HG03571 (cell line): ENCODE measurements at regions not wholly inside any gene's neighbourhood (a gene's known extent, or its start where the extent isn't known, plus 50 kb on each side); places are given as distances from the start of the nearest gene placed in this dataset.
A peak's percentile ranks its signal among the peaks of the same experiment; 100 is the strongest.
"Not testable (repeated sequence)": the region's sequence is repeated elsewhere in the genome, so short reads cannot be mapped to it uniquely, and the experiment has no call there.

Experiments used
- ATAC-seq: cut with Tn5 transposase; IDR thresholded peaks from one replicate; pipeline ENCODE4 v1.9.1; 2021; ENCODE audit not compliant: unreplicated experiment

- ATAC-seq = no peak
Measured at GRCh38 chr3:519026-519425, 322.5 kb downstream of the CHL1 start.

- no peak for ATAC-seq
Measured at GRCh38 chr3:522888-523287, 326.3 kb downstream of the CHL1 start.

- ATAC-seq = no peak
Measured at GRCh38 chr3:525415-525814, 328.9 kb downstream of the CHL1 start.

GRCh38 chr3:535566-536416 lies 339.2 kb downstream of the CHL1 start:
- no peak for ATAC-seq

GRCh38 chr3:536417-536813 lies 339.9 kb downstream of the CHL1 start:
- ATAC-seq = no peak

- no peak for ATAC-seq
Measured at GRCh38 chr3:541062-541801, 344.7 kb downstream of the CHL1 start.

- ATAC-seq = no peak
Measured at GRCh38 chr3:542021-542420, 345.5 kb downstream of the CHL1 start.

- ATAC-seq = no peak
Measured at GRCh38 chr3:549636-550035, 353.1 kb downstream of the CHL1 start.

- no peak for ATAC-seq
Measured at GRCh38 chr3:550471-550870, 353.9 kb downstream of the CHL1 start.

GRCh38 chr3:557972-558371 lies 361.4 kb downstream of the CHL1 start:
- ATAC-seq = peak; percentile 91

- ATAC-seq = no peak
Measured at GRCh38 chr3:567488-568185, 371.1 kb downstream of the CHL1 start.

- ATAC-seq = not testable (repeated sequence)
Measured at GRCh38 chr3:579529-579928, 383.0 kb downstream of the CHL1 start.

GRCh38 chr3:589066-589465 lies 392.5 kb downstream of the CHL1 start:
- not testable (repeated sequence) for ATAC-seq

GRCh38 chr3:597304-597703 lies 400.7 kb downstream of the CHL1 start:
- ATAC-seq = not testable (repeated sequence)

GRCh38 chr3:597746-598145 lies 401.2 kb downstream of the CHL1 start:
- not testable (repeated sequence) for ATAC-seq

- not testable (repeated sequence) for ATAC-seq
Measured at GRCh38 chr3:607480-607879, 410.9 kb downstream of the CHL1 start.

- no peak for ATAC-seq
Measured at GRCh38 chr3:621714-622113, 425.2 kb downstream of the CHL1 start.

GRCh38 chr3:622314-622713 lies 425.8 kb downstream of the CHL1 start:
- no peak for ATAC-seq

- ATAC-seq = no peak
Measured at GRCh38 chr3:623914-624545, 427.5 kb downstream of the CHL1 start.

- no peak for ATAC-seq
Measured at GRCh38 chr3:632571-633170, 436.1 kb downstream of the CHL1 start.

- ATAC-seq = no peak
Measured at GRCh38 chr3:634511-634910, 437.9 kb downstream of the CHL1 start.
